Lower leg skin (tissue), 3 donors: ENCODE measurements at regions not wholly inside any gene's neighbourhood (a gene's known extent, or its start where the extent isn't known, plus 50 kb on each side); places are given as distances from the start of the nearest gene placed in this dataset.

Experiments used
- CTCF ChIP-seq, 3 donors: fragments of 450-650 bp; IDR thresholded peaks; one replicate each; pipeline ENCODE4 v1.5.1; 2016; ENCODE audit warnings: antibody characterized with exemption in 3 of 3, mild to moderate bottlenecking in 3 of 3, moderate library complexity in 2 of 3
- POLR2A ChIP-seq, 2 donors: fragments of 450-650 bp; IDR thresholded peaks; one replicate each; pipeline ENCODE4 v1.6.1; 2016 to 2017; ENCODE audit warnings: antibody characterized with exemption in 2 of 2, mild to moderate bottlenecking in 1 of 2, moderate library complexity in 1 of 2

DNA sequence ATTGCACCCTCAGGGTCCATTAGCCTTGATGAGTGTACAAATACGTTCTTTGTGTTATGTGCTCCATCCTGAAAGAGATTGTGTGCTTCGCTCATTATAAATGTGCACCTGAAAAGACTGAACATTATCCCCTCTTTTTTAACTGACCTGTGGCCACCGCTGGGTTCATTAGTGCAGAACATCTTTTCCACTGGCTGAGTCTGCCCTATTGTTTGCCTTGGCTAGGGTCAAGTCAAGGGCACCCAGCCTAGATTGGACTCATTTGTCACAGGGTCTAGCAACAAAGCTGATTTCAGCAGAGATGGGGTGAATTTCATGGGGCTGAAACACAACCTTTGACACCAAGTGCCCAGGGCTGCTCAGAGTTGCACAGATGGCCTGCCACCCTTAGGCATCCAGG, 764.1 kb upstream of the ARRDC3 start:
- TF ChIP-seq CTCF (IDR thresholded peaks at IDR 0.05) (no peak), POLR2A (IDR thresholded peaks at IDR 0.05) (no peak)
